Prostate gland (tissue), 2 donors: ENCODE measurements at regions not wholly inside any gene's neighbourhood (a gene's known extent, or its start where the extent isn't known, plus 50 kb on each side); places are given as distances from the start of the nearest gene placed in this dataset.

Experiments
- DNase-seq: peaks from one replicate; pipeline ENCODE4 v3.0.0-alpha.2; 2019; ENCODE audit warnings: low spot score
- H3K27ac ChIP-seq, 2 donors: fragments of 200-600 bp; sonication (generic); 2 replicates each; pipeline ENCODE4 v1.5.1; 2017 to 2019
- H3K27me3 ChIP-seq: fragments of 200-600 bp; sonication (generic); replicated peaks from 2 replicates; pipeline ENCODE4 v1.5.1; 2019; ENCODE audit not compliant: insufficient read depth
- H3K36me3 ChIP-seq, 2 donors: fragments of 200-600 bp; sonication (generic); 1 replicate in 1 of 2; 2 replicates in 1 of 2; pipeline versions ENCODE4 v1.5.1 to v1.8.1; 2017 to 2019
- H3K4me1 ChIP-seq: fragments of 200-600 bp; sonication (generic); replicated peaks from 2 replicates; pipeline ENCODE4 v1.5.1; 2019
- H3K4me3 ChIP-seq, 2 donors: fragments of 200-600 bp; sonication (generic); 2 replicates each; pipeline ENCODE4 v1.5.1; 2017 to 2019
- H3K9me3 ChIP-seq: fragments of 200-600 bp; sonication (generic); 2 replicates; pipeline ENCODE4 v1.5.1; 2017
- POLR2A ChIP-seq: fragments of 450-650 bp; IDR thresholded peaks from one replicate; pipeline ENCODE4 v1.6.1; 2016; ENCODE audit warnings: antibody characterized with exemption, mild to moderate bottlenecking
- POLR2AphosphoS5 ChIP-seq: sonication (generic); formaldehyde crosslinking; IDR thresholded peaks from one replicate; pipeline ENCODE4 v1.6.1; 2017; ENCODE audit warnings: antibody characterized with exemption
- WGBS: methylation state at CpG from one replicate; pipeline ENCODE4 v1.1.5; 2018; 5-methylcytosine and 5-hydroxymethylcytosine counted together
- intact Hi-C: fragments of 100-400 bp; cut with DNase I; formaldehyde crosslinking; loops from one replicate; pipeline ENCODE4 v1.14.2; 2022
- TF ChIP-seq, protein P1 (sequence below), 4 experiments: fragments of 200-600 bp in 2 of 4; fragments of 450-650 bp in 2 of 4; sonication (generic) in 2 of 4; IDR thresholded peaks; 1 replicate in 3 of 4; 2 replicates in 1 of 4; pipeline ENCODE4 v1.5.1; 2016 to 2019; ENCODE audit warnings: antibody characterized with exemption in 4 of 4, mild to moderate bottlenecking in 2 of 4, moderate library complexity in 2 of 4

DNA sequence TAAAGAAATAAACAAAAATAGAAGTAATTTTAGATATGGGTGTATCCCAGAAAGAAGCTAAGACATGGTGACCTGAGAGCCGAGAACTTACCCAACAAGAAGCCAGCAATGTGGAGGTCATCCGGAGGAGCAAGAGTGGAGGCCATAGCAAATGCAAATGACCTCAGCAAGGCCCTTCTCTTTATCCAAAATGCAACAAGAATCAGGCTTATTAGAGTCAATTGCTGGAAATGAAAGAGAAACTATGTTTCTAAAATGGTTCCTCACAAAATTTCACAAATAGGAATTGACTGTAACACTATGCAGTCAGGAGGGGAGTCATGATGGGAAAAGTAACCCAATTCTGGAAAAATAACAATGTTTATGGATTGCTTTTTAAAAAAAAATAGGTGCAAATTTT is 90.4 kb downstream of the TNFAIP3 start:
- WGBS, result 89% methylated on average over 2 of the region's 2 CpGs
- intact Hi-C loops, result no loop called here

DNA sequence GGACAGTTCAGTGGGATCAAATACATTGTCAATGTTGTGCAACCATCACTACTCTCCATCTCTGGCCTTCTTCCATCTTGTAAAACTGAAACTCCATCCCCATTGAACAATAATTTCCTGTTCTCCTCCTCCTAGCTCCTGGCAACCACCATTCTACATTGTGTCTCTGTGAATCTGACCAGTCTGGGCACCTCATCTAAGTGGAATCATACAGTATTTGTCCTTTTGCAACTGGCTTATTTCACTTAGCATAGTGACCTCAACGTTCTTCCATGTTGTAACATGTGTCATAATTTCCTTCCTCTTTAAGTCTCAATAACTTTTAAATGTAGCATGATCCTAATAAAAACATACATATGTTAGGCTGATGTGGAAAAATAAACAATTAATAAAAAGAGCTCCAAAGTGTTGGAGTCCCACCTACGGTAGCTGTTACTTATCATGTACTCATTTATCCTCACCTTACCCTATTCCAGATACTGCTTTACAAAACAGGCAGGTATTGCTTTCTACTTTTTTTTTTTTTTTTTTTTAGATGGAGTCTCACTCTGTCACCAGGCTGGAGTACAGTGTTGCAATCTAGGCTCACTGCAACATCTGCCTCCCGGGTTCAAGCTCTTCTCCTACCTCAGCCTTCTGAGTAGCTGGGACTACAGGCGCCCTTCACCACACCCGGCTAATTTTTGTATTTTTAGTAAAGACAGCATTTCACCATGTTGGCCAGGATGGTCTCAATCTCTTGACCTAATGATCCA is 91.9 kb downstream of the TNFAIP3 start:
- 75% methylated on average over 5 of the region's 5 CpGs for WGBS
- no peaks in the 10 kb centered on the region for H3K4me1 ChIP-seq
- no peak overlapping the region for H3K4me3 ChIP-seq
- H3K36me3 ChIP-seq, result no peaks in the 10 kb centered on the region
- H3K27me3 ChIP-seq, result no peaks in the 10 kb centered on the region
- no peak overlapping the region for H3K27ac ChIP-seq
- intact Hi-C loops, result no loop called here
- peak; percentile 14 for DNase-seq
- H3K9me3 ChIP-seq, result no peaks in the 10 kb centered on the region
- TF ChIP-seq, protein P1, sequence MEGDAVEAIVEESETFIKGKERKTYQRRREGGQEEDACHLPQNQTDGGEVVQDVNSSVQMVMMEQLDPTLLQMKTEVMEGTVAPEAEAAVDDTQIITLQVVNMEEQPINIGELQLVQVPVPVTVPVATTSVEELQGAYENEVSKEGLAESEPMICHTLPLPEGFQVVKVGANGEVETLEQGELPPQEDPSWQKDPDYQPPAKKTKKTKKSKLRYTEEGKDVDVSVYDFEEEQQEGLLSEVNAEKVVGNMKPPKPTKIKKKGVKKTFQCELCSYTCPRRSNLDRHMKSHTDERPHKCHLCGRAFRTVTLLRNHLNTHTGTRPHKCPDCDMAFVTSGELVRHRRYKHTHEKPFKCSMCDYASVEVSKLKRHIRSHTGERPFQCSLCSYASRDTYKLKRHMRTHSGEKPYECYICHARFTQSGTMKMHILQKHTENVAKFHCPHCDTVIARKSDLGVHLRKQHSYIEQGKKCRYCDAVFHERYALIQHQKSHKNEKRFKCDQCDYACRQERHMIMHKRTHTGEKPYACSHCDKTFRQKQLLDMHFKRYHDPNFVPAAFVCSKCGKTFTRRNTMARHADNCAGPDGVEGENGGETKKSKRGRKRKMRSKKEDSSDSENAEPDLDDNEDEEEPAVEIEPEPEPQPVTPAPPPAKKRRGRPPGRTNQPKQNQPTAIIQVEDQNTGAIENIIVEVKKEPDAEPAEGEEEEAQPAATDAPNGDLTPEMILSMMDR (IDR thresholded peaks at IDR 0.05), result no peak
- peak; percentile 19 for TF ChIP-seq POLR2AphosphoS5

More for the DNA sequence above, 90.4 kb downstream of the TNFAIP3 start:
- Histone ChIP-seq H3K9me3 (no peaks in the 10 kb centered on the region), H3K27me3 (no peaks in the 10 kb centered on the region), H3K4me1 (no peaks in the 10 kb centered on the region), H3K36me3 (no peaks in the 10 kb centered on the region), H3K4me3 (no peak overlapping the region), H3K27ac (no peak overlapping the region)
- DNase-seq, result no peak
- TF ChIP-seq, protein P1 (IDR thresholded peaks at IDR 0.05), result no peak
- TF ChIP-seq POLR2A (no peak), POLR2AphosphoS5 (no peak)

DNA sequence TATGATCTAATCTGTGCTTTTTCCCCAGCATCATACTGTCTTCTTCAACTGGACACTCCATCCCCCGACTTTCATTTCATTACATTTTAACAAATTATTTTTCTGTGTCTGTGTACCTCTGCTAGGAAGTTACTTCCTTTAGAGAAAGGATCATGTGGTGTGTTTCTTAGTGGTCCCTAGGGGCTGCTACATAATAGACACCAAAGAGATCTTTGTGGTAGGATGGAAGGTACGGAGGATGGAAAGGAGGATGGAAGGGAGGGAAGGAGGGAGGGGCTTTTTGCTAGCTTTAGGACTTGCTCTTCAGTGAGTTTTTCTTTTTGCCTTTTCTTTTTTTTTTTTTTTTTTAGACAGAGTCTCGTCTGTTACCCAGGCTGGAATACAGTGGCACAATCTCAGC is 95.7 kb downstream of the TNFAIP3 start:
- TF ChIP-seq POLR2AphosphoS5 (no peak), POLR2A (no peak)
- TF ChIP-seq, protein P1 (IDR thresholded peaks at IDR 0.05), result no peak
- DNase-seq, result no peak
- Histone ChIP-seq H3K36me3 (no peaks in the 10 kb centered on the region), H3K4me1 (no peaks in the 10 kb centered on the region), H3K4me3 (no peak overlapping the region), H3K27me3 (no peaks in the 10 kb centered on the region), H3K27ac (no peak overlapping the region), H3K9me3 (no peaks in the 10 kb centered on the region)
- 75% methylated on average over 3 of the region's 3 CpGs for WGBS
- intact Hi-C loops, result no loop called here

DNA sequence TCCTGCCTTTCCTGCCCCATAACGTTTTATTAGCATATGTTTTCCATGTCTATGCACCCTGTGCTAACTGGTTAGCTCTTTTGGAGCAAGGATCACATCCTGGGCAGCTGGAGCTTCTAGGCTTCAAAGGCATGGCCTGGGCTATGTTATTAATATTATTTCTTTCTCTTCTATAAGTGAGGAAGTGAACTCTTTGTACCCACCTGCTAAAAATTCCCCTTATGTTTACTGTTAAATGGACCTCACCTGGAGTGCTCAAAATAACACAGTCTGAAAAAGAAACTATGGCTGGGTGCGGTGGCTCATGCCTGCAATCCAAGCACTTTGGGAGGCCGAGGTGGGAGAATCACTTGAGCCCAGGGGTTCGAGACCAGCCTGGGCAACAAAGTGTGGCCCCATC is 97.8 kb downstream of the TNFAIP3 start:
- Histone ChIP-seq H3K27ac (no peak overlapping the region), H3K4me1 (no peaks in the 10 kb centered on the region), H3K27me3 (no peaks in the 10 kb centered on the region), H3K9me3 (no peaks in the 10 kb centered on the region), H3K4me3 (no peak overlapping the region), H3K36me3 (no peaks in the 10 kb centered on the region)
- TF ChIP-seq POLR2AphosphoS5 (no peak), POLR2A (no peak)
- TF ChIP-seq, protein P1 (IDR thresholded peaks at IDR 0.05), result no peak
- WGBS, result 73% methylated on average over 4 of the region's 4 CpGs
- intact Hi-C loops, result no loop called here
- DNase-seq, result no peak
